Gastroesophageal sphincter (tissue), 4 donors: ENCODE measurements at regions not wholly inside any gene's neighbourhood (a gene's known extent, or its start where the extent isn't known, plus 50 kb on each side); places are given as distances from the start of the nearest gene placed in this dataset.

Experiments used
- ATAC-seq: fragments of 150-250 bp; one replicate; pipeline ENCODE4 v1.9.1; 2016; ENCODE audit warnings: mild to moderate bottlenecking, moderate library complexity
- H3K27ac ChIP-seq, 4 donors: fragments of 200-600 bp; sonication (generic) in 3 of 4; 1 replicate in 3 of 4; 2 replicates in 1 of 4; pipeline ENCODE4 v1.5.1; 2016 to 2019
- H3K27me3 ChIP-seq: fragments of 200-600 bp; sonication (generic); one replicate; pipeline ENCODE4 v1.5.1; 2019
- H3K36me3 ChIP-seq, 2 donors: fragments of 200-600 bp; sonication (generic); one replicate each; pipeline ENCODE4 v1.5.1; 2019; ENCODE audit warnings: control low read depth in 1 of 2
- H3K4me1 ChIP-seq, 3 donors: fragments of 200-600 bp; sonication (generic); 1 replicate in 2 of 3; 2 replicates in 1 of 3; pipeline ENCODE4 v1.5.1; 2016 to 2019; ENCODE audit warnings: control low read depth in 2 of 3
- H3K4me3 ChIP-seq, 2 donors: fragments of 200-600 bp; sonication (generic); one replicate each; pipeline ENCODE4 v1.5.1; 2019; ENCODE audit warnings: mild to moderate bottlenecking in 1 of 2, moderate library complexity in 1 of 2
- H3K9me3 ChIP-seq, 3 donors: fragments of 200-600 bp; sonication (generic); one replicate each; pipeline ENCODE4 v1.5.1; 2017 to 2019; ENCODE audit warnings: control low read depth in 2 of 3
- EP300 ChIP-seq: sonication (generic); formaldehyde crosslinking; IDR thresholded peaks from one replicate; pipeline ENCODE4 v1.6.1; 2017; ENCODE audit warnings: antibody characterized with exemption, mild to moderate bottlenecking
- POLR2A ChIP-seq, 2 donors: fragments of 450-650 bp; IDR thresholded peaks; one replicate each; pipeline ENCODE4 v1.6.1; 2017; ENCODE audit warnings: antibody characterized with exemption in 2 of 2, mild to moderate bottlenecking in 2 of 2, moderate library complexity in 1 of 2
- POLR2AphosphoS5 ChIP-seq: sonication (generic); formaldehyde crosslinking; IDR thresholded peaks from one replicate; pipeline ENCODE4 v1.6.1; 2017; ENCODE audit warnings: antibody characterized with exemption
- WGBS, 2 donors: methylation state at CpG; one replicate each; pipeline ENCODE4 v1.1.5; 2018; ENCODE audit warnings: low coverage in 1 of 2; 5-methylcytosine and 5-hydroxymethylcytosine counted together
- TF ChIP-seq, protein P1 (sequence below), 4 experiments: fragments of 200-600 bp in 2 of 4; fragments of 450-650 bp in 2 of 4; sonication (generic) in 1 of 4; IDR thresholded peaks; one replicate each; pipeline ENCODE4 v1.5.1; 2017 to 2019; ENCODE audit warnings: antibody characterized with exemption in 4 of 4, mild to moderate bottlenecking in 2 of 4, moderate library complexity in 2 of 4

DNA sequence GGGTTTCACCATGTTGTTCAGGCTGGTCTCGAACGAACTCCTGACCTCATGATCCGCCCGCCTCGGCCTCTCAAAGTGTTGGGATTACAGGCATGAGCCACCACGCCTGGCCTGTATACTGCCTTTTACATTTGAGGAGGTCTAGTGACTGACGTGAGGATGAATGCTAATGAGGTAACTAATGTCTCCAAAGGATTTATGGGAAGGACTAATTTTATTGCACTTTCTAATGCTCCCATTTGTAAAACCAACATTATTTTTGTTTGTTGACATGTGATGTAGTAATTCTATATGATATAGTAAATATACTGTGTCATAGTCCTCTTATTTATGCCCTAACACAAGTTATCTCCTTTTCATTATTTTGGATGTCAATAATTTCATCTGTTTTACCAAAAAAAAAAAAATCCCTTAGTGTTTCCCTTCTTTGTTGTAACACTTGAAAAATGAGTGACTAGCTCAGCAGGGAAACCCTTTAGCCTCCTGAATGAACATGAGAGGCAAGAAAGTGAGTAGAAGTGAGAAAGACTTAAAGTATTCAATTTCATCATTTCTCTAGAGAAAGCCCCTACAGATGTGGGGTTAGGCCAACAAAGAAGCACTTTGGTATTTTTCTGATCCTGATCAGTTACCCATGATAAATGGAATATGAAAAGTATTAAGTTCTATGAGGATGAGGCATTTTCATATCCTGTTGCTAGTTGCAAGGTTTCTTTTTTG is 596.9 kb upstream of the PCDH15 start:
- no peak for ATAC-seq
- no peaks in the 10 kb centered on the region for H3K27me3 ChIP-seq
- no peaks in the 10 kb centered on the region for H3K4me1 ChIP-seq
- no peak overlapping the region for H3K4me3 ChIP-seq
- H3K27ac ChIP-seq: no peak overlapping the region
- no peaks in the 10 kb centered on the region for H3K9me3 ChIP-seq
- TF ChIP-seq POLR2AphosphoS5: no peak
- TF ChIP-seq, protein P1, sequence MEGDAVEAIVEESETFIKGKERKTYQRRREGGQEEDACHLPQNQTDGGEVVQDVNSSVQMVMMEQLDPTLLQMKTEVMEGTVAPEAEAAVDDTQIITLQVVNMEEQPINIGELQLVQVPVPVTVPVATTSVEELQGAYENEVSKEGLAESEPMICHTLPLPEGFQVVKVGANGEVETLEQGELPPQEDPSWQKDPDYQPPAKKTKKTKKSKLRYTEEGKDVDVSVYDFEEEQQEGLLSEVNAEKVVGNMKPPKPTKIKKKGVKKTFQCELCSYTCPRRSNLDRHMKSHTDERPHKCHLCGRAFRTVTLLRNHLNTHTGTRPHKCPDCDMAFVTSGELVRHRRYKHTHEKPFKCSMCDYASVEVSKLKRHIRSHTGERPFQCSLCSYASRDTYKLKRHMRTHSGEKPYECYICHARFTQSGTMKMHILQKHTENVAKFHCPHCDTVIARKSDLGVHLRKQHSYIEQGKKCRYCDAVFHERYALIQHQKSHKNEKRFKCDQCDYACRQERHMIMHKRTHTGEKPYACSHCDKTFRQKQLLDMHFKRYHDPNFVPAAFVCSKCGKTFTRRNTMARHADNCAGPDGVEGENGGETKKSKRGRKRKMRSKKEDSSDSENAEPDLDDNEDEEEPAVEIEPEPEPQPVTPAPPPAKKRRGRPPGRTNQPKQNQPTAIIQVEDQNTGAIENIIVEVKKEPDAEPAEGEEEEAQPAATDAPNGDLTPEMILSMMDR (IDR thresholded peaks at IDR 0.05): no peak
- no peak for TF ChIP-seq EP300
- TF ChIP-seq POLR2A (IDR thresholded peaks at IDR 0.05): no peak
- no peaks in the 10 kb centered on the region for H3K36me3 ChIP-seq
- 83 to 87% methylated on average over 3 of the region's 7 CpGs for WGBS, 2 donors

DNA sequence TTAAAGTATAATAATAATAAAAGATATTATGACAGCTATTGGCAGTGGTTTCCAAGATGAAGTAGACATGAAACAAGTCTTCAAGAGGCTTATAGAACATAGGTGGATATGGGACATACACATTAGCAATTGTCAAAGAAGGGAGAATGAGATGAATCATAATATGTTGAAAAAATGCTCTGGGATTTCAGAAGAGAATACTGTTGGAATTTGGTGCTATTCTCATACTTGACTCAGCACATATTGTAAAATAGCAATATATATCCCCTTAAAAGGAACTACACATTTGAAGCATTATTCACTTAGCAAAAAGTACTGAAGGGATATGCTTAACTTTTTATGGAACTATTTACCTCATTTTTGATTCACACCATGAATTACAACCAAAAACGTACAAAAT is 577.2 kb upstream of the PCDH15 start:
- Histone ChIP-seq H3K36me3 (no peaks in the 10 kb centered on the region), H3K27me3 (no peaks in the 10 kb centered on the region), H3K9me3 (peaks cover 0 to 6% (median 0%) of the 10 kb centered on the region in 3 donors), H3K4me1 (no peaks in the 10 kb centered on the region), H3K27ac (no peak overlapping the region), H3K4me3 (no peak overlapping the region)
- WGBS, 2 donors: 44 to 45% methylated on average over 1 of the region's 1 CpG
- ATAC-seq: no peak
- TF ChIP-seq EP300 (no peak), POLR2AphosphoS5 (no peak), POLR2A (IDR thresholded peaks at IDR 0.05) (no peak)
- TF ChIP-seq, protein P1 (IDR thresholded peaks at IDR 0.05): no peak

DNA sequence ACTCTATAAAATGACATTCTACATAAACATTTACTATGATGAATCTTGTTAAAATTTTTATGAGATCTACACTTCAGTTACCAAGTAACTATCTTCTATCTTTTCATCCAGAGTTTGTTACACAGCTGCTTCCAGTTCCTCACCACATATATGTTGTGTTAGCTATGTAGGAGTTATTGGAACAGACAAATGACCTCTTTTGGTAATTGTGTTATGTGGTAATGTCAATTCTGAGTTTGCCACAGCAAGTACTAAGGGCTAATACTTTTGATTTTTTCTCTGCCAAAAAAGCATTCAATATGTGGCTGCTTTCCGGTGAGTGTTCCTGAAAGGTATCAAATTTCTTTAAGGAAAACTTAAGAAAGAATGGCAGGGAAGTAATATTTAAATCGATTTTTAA is 573.9 kb upstream of the PCDH15 start:
- ATAC-seq: no peak
- H3K4me1 ChIP-seq: no peaks in the 10 kb centered on the region
- no peak overlapping the region for H3K4me3 ChIP-seq
- TF ChIP-seq POLR2A (IDR thresholded peaks at IDR 0.05) (no peak), EP300 (no peak), POLR2AphosphoS5 (no peak)
- TF ChIP-seq, protein P1 (IDR thresholded peaks at IDR 0.05): no peak
- WGBS, 2 donors: 31 to 44% methylated on average over 2 of the region's 2 CpGs
- no peaks in the 10 kb centered on the region for H3K9me3 ChIP-seq
- H3K27me3 ChIP-seq: no peaks in the 10 kb centered on the region
- H3K36me3 ChIP-seq: no peaks in the 10 kb centered on the region
- no peak overlapping the region for H3K27ac ChIP-seq

DNA sequence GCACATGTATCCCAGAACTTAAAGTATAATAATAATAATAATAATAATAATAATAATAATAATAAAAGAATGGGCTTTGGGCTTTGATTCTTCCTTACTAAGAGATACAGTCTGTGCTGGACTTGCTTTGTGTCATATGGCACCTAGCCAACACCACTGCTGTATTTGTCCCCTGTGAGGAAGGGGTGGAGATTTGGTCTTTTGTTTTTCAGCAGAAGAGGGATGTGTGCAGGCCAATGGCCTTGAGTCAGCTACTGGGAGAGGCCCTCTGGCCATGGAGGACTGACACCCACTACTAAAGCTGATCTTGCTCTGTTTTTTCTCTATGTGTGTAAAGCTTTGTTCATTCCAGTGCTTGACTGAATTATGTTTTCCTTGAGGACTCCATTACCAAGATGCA is 573.0 kb upstream of the PCDH15 start:
- H3K36me3 ChIP-seq: no peaks in the 10 kb centered on the region
- no peak for ATAC-seq
- no peak overlapping the region for H3K4me3 ChIP-seq
- no peaks in the 10 kb centered on the region for H3K27me3 ChIP-seq
- no peak for TF ChIP-seq EP300
- TF ChIP-seq, protein P1 (IDR thresholded peaks at IDR 0.05): no peak
- no peak for TF ChIP-seq POLR2A (IDR thresholded peaks at IDR 0.05)
- TF ChIP-seq POLR2AphosphoS5: no peak
- no peak overlapping the region for H3K27ac ChIP-seq
- H3K9me3 ChIP-seq: no peaks in the 10 kb centered on the region
- H3K4me1 ChIP-seq: no peaks in the 10 kb centered on the region

DNA sequence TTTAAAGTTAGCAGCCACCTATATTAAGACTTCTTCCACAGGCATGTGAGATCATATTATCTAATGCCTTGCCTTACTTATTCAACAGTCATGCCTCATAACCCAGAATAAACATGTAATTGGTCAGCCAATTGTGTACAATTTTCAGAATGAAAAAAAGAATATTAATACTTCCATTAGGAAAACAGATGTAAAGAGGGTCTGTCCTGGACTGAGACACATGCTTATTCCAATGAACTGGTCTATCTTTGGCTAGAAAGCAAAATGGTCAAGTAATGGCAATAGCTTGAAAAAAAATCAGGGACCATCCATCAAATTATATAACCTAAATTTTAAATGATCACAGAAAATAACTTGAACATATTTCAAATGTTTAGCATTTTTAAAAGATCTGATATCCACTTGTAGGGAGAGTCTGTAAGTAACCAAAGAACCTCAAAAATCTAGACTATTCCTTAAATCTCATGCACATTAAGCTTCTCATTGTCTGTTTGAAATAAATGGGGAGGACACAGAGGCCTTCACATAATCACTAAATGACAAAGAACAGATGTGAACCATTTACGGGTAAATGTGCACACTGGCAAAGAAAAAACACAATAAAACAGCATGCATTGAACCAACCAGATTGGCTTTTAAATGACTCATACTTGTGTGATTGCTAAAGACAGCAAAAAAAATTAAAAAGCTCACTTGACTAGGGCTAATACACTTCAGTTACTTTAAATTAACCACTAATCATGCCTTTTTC is 568.8 kb upstream of the PCDH15 start:
- no peak overlapping the region for H3K4me3 ChIP-seq
- H3K27ac ChIP-seq: no peak overlapping the region
- H3K36me3 ChIP-seq: no peaks in the 10 kb centered on the region
- H3K9me3 ChIP-seq: no peaks in the 10 kb centered on the region
- H3K27me3 ChIP-seq: no peaks in the 10 kb centered on the region
- WGBS, 2 donors: 25% methylated on average over 1 of the region's 1 CpG
- no peak for ATAC-seq
- TF ChIP-seq EP300 (no peak), POLR2AphosphoS5 (no peak), POLR2A (IDR thresholded peaks at IDR 0.05) (no peak)
- TF ChIP-seq, protein P1 (IDR thresholded peaks at IDR 0.05): no peak
- H3K4me1 ChIP-seq: no peaks in the 10 kb centered on the region
